A204.1 (cell line): ENCODE measurements at regions not wholly inside any gene's neighbourhood (a gene's known extent, or its start where the extent isn't known, plus 50 kb on each side); places are given as distances from the start of the nearest gene placed in this dataset.

ENCODE experiments used
- FAIRE-seq: peaks from 2 replicates; lab custom pipeline; 2012; peaks lifted over from hg19 to GRCh38; lab: Jason Lieb, UNC

DNA sequence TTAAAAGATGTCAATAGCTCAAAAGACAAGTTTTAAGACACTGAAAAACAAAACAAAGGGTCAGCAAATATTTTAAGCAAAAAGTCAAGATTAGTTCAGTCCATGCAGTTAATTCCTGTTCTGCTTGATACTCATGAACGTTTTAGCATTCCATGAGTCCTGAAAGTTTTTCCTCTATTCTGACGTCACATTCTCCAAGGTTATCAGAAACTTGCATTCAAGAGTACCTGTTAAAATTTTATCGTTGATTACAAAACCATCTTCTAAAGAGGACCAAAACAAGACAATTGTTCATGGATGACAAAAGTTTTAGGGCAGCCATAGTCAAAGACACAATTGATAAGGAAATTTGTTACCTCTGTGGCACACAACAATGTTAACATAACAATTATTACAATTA, 52.5 kb upstream of the VOPP1 start:
- no peak for FAIRE-seq

- no peak for FAIRE-seq
These were observed 51.3 kb upstream of the VOPP1 start for GRCh38 chr7:55623617-55624016.

DNA sequence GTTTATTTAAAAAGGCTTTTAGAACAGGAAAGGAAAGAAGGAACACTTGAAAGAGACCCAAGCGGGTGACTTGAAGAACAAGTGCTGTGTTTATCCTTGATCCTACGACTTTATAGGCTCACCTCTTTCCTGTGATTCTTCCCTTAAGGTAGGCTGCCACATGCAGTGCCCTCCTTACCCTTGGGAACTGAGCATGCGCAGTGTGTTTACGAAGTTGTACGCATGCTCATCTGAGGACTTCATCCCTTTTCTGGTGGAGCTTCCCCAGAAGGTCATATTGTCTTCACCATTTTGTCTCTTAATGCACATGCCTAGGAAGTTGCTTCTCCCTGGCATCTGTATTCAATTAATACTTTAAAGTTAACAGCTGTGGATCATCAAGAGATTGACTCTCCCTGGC, 49.9 kb upstream of the VOPP1 start:
- FAIRE-seq: no peak
